AG08396 (cell line): ENCODE measurements at regions not wholly inside any gene's neighbourhood (a gene's known extent, or its start where the extent isn't known, plus 50 kb on each side); places are given as distances from the start of the nearest gene placed in this dataset.

Experiments
- DNase-seq: peaks from one replicate; pipeline ENCODE4 v3.0.0; 2012; ENCODE audit warnings: low spot score, mixed read lengths

DNA sequence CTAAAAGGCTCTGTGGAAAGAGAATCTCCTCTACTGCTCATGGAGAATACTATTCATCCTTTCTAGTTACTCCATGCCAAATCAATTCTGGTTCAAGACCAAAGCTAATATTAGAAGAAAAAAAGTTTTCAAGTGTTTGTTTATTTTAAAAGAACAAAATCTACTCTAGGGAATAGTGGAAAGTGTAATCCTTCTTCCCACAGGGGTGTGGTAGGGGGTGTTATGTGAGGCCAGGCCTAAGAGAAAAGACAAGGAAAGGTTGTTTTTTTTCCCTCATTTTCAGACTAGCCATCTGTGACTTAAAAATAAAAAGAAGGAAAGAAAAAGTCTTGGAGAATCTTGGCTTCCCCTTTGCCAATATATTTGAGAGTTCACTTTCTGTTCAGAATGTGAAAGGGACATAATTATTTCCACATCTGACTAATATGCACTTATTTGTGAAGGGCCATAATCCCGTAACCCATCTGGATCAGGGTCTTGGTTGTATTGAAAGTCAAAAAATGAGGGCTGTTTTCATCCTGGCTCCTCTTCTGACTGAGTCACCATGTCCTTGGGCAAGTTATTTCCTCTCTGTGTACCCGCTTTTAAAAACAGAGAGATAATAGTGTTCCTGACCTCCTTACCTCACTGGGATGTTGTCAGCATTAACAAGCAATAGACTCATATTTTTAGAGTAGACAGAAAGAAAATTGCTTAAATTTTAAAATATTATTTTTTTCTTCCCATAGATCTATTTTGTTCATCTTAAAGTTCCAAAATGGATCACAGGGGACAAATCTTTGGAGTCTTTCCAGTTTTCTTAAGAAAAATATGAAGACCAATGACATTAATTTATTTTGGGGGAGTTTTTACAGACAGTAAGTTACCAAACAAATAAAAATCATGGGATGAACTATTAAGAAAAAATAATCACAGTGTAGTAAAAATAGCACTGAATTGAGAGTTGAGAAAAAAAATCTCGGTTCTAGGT is 233.7 kb downstream of the IBTK start:
- no peak for DNase-seq

DNA sequence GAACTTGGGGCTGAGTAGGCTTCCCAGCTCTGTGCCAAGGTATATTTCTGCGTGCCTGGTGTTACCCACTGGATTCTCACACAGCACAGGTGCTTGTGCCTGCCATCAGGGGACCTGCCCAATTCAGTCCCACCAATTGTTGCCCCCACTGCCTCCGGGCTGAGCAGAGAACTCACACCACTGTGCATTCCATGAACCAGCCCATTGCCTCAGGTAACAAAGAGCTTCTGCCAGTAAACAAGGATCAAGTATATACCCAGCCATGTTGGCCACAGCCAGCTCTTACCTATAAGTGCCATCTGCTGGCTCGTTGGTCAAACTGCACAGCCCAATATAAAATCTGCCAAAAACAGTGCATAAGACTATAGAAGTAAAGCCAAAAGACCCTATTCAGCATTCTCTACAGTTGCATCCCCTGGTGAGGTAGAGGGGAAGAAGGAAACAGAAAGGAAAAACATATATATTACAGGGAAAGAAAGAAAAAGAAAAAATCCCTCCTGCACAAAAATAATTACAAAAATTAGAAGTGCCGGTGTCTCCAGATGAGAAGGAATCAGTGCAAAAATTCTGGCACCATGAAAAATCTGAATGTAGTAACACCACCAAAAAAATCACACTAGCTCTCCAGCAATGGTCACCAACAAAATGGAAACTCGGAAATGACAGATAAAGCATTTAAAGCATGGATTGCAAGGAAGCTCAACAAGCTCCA is 241.4 kb downstream of the IBTK start:
- no peak for DNase-seq

DNA sequence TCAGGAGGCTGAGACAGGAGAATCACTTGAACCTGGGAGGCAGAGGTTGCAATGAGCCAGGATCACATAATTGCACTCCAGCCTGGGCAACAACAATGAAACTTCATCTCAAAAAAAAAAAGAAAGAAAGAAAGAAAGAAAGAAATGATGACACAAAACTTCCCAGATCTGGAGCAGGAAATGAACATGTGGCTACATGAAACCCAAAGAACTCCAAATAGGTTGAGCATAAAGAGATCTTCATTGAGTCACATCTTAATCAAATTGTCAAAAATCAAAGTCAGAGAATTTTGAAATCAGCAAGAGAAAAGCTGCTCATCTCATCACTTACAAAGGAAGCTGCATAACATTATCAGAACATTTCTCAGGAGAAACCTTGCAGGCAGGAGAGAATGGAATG is 247.0 kb downstream of the IBTK start:
- no peak for DNase-seq

DNA sequence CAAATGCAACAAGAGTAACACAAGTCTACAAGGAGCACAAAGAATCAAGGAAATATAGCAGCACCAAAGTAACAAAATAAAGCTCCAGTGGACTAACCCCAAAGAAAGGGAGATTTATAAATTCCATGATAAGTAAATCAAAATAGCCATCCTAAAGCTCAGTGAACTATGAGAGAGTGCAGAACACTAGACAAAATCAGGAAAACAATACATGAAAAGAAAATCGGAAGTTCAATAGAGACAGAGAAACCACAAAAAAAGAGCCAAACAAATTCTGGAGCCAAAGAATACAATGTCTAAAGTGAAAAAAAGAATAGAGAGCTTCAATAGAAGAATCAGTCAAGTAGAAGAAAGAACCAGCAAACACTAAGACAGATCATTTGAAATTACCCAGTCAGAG is 247.3 kb upstream of the TENT5A start:
- DNase-seq, result no peak

DNA sequence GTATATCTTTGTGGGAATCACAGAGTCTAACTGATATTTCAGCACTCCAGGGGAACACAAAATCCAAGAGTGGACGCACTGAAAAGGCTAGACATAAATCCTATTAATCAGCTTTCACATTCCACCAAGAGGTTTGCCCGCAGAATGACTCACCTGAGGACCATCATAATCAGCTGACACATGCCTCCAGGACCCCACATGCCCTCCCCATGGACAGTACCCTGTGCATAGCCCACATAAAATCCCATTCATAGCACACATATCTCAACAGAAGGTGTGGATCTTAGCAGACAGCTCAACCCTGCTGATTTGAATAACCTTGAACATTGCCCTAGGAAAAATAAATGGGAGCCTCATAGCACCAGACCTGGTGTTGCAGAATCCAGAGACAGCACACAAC is 246.8 kb upstream of the TENT5A start:
- no peak for DNase-seq

DNA sequence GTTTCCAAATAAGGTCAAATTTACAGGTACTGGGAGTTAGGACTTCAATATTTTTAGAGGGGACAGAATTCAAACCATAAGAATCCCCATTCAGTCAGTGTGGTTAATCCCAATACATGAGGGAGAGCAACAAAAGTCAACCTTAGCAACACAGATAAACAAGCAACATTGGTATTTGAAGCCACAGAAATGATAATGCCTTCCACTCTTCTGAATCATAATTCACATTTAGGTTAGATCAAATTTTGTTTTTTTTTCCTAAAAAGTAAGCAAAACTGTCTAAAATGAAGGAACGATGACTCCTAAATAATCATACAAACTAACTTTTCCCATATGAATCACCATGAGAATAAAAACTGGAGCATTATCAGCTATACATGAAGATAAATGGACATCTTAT is 246.0 kb upstream of the TENT5A start:
- DNase-seq, result peak; percentile 43

DNA sequence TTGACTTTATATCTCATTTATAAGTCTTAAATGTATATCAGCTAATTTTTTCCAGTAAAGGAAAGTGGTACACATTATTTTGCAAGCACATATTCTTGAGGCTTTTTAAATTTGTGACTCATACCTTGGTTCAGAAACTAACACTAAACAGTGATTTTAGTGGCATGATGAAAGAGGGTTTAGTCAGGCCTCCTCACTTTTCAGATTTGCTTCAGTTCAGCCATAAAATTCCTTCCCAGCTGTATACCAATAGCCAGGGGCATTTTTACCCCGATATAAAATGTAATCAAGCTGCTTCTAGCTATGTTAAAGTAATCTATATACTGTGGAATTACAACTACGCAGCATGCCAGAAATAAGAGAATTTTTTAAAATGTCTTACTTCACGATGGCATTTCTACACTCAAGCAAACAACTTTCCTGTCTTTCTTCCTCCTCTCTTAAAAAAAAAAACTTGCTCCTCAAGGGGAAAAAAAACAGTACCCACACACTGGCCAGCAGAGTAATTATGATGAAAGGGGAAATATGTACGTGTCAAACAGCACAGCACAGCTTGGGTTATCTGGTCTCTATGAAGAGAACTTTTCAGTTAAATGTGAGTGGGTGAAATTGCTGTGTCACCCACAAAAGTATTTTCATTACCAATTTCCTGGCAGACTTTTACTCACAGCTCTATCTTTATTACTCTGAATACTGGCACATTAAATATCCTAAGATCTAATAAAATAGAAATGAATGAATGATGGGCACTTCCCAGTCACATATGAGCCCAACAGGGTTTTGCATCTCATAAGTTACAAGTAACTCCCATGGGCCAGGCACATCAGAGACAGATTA is 244.8 kb upstream of the TENT5A start:
- peak; percentile 33 for DNase-seq

DNA sequence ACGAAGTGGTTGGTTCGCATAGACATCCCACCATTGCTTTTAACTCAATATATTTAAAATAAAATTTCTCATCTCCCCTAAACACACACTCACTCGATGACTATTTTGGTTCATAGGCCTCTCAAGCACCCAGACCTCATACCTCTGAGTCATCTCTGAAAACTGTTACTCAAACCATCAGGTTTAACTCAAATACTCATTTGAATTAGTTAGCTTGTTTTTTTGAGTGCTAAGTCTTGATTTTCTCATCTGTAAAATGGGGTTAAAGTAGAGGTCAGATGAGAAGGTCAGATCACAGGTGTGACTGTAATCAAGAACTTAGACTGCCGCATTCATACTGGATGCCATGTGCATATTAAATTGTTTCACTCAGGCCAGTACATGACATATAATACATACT is 243.9 kb upstream of the TENT5A start:
- peak; percentile 25 for DNase-seq

DNA sequence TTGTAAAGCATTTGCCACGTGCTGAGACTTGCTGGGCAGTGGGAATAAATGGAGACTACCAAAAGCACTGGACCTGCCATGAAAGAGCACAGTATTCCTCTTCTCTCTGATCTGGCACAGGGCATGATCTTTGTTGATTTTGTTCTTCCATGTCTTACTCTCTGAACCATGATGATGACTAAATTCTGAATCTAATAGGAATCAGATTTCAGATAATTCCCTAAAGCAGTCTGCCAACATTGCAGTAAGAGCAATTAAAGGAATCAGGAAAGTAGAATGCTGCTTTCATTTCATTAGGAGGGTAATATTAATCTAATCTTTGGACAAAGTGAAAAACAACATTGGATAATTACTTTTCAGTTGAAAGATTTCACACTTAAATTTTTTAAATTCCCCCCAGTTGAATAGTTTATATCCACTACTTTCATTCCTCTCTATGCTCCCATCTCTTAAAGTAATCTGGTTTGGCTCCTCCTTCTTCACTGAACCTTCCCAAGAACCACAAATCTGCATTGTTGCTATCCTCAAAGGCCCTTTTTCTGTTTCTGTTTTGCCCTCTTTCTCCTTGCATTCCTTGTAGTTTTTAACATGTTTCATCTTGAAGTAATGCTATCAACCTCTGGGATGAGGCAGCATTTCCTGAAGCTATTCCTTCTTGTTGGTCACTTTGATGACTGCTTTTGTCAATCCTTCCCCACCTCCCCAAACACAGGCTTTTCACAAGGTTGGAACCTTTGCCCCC is 243.2 kb upstream of the TENT5A start:
- DNase-seq, result peak; percentile 13

DNA sequence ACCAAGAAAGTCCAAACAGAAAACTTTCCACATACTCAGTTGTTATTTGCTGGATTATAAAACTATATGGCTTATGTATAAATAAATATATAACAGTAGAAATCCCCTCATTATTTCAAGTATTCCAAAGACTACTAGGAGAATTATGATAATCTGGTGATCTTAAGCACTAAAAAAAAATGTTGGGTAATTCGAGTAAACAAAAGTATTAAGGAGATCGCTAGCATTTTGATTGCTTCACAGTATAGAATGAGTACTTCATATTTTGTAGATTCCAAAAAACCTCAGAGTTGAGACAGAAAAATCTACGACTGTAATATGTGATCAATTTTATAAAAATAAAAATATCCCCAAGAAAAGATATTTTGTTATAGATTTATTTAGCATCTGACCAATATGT is 236.4 kb upstream of the TENT5A start:
- DNase-seq, result no peak

DNA sequence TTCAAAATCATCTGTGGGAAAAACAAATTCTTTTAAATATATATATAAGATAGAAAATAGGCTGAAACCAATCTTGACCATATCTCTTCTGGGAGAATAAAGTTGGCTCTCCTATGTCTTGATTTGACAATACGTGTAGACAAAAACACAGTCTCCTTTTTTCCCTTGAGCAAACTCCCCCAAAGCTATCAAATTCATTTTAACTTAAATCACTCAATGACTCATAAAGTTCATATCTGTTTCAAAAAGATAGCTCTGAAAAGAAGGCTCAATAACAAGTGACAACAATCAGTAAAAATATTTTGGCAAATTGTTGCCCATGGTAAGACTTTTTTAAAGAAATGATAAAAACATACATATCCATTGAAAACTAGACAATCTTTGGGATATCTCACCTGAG is 236.0 kb upstream of the TENT5A start:
- no peak for DNase-seq

DNA sequence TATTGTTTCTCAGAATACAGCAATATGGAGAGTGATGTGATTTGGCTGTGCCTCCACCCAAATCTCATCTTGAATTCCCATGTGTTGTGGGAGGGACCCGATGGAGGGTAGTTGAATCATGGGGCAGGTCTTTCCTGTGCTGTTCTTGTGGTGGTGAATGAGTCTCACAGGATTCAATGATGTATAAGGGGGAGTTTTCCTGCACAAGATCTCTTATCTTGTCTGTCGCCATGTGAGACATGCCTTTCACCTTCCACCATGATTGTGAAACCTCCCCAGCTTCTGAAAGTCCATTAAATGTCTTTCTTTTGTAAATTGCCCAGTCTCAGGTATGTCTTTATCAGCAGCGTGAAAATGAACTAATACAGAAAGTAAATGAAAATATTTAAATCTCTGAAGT is 234.8 kb upstream of the TENT5A start:
- DNase-seq, result no peak

DNA sequence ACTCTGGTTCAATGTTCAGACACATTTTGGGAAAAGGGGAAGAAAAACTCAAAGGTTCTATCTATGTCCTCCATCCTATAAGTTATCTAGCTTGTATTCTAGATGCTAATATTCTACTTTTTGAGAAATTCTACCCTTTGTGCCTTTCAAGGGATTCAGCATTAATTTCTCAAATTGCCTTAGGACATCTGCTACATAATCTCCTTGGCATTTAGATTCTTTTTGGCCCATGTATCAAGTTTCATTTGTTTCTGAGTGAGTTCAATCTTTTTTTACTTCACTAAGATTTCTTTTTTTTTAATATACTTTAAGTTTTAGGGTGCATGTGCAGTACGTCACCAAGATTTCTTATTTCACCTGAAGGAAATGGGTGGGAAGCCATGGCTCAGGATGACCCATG is 232.7 kb upstream of the TENT5A start:
- no peak for DNase-seq

DNA sequence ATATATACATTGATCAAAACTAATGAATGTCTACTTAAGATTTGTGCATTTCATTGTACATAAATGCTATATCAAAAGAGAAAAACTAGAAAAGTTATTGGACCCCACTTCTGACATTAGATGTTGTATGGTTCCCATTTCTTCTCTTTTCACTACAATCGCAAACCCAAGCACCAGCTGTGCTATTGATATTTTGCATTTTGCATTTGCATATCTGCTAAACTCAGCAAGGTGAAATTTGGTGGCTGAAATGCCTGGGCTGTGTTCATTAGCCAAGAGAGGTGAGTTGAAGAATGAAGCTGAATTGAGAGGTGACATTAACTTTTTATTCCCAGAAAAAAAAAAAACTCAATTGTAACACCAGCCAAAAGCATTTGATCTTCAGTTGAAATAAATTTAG is 232.1 kb upstream of the TENT5A start:
- no peak for DNase-seq

DNA sequence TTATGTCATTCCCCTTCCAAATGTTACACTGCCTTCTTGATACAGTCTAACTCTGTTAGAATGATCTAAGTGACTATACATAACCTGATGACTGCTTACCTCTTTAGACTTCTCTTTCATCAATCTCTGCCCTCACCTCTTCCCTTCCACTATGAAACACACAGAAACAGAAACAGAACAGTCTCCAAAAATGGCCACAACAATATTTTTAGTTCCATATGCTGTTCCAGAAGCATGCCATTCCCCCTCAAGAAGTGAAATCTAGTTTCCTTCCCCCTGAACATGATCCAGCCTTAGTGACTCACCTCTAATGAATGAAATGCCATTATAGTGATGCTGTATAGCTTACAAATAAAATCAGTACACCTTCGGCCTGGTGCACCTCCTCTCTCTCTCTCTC is 229.3 kb upstream of the TENT5A start:
- DNase-seq, result peak; percentile 49

DNA sequence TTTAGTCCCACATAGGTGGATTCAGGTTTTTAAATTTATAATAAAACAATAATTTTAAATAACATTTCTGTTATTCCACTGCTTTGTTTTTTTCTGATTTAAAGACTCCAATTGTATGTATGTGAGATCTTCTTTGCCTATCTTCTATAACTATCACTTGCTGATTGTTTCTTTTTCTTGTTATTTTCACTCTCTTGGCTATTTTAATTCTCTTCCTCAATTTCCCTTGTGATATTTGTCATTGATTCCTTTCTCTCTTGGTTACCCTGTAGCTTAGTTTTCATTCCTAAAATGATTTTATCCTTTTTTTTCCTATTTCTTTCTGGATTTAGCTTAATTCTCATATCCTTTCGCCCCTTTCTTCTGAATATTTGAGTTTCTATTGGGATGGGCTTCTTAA is 227.3 kb upstream of the TENT5A start:
- no peak for DNase-seq

DNA sequence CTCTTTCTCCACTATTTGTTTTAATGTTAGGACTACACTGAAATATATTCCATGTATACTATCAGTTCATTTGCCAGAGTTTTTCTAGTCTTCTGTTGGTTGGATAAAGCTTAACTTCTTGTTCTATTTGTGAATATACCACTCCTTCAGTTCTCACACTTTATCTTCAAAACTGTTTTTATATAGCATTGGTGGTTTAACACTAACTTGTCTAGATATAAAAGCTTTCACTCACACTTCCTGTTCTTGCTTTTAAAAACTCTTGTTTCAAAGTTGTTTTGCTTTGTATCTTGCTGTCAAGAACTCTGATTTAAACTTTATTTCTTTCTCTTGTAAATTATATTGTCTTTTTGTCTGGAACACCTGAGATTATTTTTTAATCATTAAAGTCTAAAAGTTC is 226.8 kb upstream of the TENT5A start:
- no peak for DNase-seq

DNA sequence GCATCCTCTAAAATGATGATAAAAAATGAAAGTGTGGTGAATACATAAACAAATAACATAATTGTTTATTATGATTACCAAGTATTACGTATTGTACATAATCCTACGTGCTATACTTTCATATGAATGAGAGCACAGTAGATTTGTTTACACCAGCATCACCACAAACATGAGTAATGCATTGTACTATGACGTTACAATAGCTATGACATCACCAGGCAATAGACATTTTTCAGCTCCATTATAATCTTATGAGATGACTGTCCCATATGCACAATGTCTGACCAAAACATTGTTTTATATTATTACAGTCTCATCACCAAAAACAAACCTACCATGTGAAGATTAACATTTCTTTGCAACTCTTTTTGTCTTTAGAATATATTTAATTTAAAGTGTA is 225.7 kb upstream of the TENT5A start:
- no peak for DNase-seq

DNA sequence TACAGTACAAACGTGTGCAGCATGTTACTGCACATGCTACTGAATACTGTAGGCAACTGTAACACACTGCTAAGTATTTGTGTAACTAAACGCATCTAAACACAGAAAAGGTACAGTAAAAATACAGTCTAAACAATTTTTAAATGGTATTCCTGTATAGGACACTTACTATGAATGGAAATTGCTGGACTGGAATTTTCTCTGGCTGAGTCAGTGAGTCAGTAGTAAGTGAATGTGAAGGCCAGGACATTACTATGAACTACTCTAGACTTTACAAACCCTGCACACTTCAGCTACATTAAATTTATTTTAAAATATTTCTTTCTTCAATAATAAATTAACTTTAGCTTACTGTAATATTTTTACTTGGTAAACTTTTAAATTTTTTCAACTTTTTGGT is 225.0 kb upstream of the TENT5A start:
- no peak for DNase-seq

DNA sequence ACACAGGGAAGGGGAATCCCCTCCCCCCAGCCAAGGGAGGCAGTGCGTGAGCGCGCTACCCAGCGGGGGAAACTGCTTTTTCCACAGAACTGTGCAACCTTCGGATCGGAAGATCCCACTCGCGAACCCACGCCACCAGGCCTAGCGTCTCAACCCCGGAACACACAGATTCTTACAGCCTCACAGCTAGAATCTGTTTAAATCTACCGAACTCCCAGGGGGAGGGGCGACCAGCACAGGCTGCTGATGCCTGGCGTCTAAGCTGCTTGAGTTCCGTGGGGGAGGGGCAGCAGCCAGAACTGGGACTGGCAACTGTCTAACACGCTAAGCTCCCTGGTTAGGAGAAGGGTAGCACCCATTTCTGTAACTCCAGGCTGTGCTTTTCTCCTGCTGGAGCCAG is 217.3 kb upstream of the TENT5A start:
- DNase-seq, result no peak

DNA sequence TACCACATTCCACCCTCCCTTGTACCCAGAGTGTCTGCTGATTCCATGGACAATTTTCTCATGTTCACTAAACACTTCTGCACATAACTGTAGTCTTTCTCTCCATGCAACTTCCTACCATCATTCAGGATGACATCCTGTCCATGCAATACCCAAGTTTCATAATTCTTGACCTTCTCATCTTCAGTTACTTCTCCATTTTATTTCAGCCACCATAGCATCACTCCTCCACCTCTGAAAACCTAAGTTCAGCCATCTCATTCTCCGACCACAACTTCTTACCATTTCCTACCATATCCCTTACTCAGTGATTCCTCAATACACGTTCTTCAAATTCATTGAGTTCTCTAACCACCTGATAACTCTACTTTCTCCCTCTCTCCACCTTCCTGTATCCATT is 216.5 kb upstream of the TENT5A start:
- no peak for DNase-seq

DNA sequence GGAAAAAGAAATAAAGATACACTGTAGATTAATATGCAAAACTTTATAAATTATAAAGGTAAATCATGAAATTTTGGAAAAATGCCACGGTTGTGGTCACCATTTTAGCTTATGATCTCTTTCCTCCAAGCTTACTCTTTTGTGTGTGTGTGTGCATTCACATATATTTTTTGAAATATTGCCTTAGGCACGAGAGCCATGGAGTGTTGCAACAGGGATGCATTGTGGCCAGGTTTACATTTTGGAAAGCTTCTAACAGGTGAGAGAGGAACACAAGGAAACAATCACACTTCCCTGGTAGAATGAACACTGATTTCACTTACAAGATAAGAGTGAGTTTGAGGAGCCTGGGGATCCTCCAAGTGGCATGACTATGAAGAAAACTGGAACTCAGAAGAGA is 214.5 kb upstream of the TENT5A start:
- DNase-seq, result no peak
